ENCODE measurements at regions not wholly inside any gene's neighbourhood (a gene's known extent, or its start where the extent isn't known, plus 50 kb on each side); places are given as distances from the start of the nearest gene placed in this dataset.
"Not testable (repeated sequence)": the region's sequence is repeated elsewhere in the genome, so short reads cannot be mapped to it uniquely, and the experiment has no call there.

GRCh38 chr11:69590088-69590487, 50.9 kb upstream of the CCND1 start:
- CTCF ChIA-PET: interaction anchor here (4.1 kb wide), 1 partner anchor 9 kb away, joined by 21 read pairs; no protein-coding TSS in a partner anchor
- H3K9me3 ChIP-seq; DNase-seq (ENCODE audit: low read depth in 1 of 2, low spot score in 1 of 2); POLR2A ChIA-PET; FAIRE-seq; H3K4me2 ChIP-seq; ATAC-seq; H3K4me3 ChIP-seq; H3K27ac ChIP-seq: not testable (repeated sequence)
- peaks cover 12% of the 10 kb centered on the region for H3K4me1 ChIP-seq
- WGBS (ENCODE audit: missing lambda C conversion rate): 60% methylated on average over 1 of the region's 1 CpG
